Coronary artery (tissue), 2 donors: ENCODE measurements at regions not wholly inside any gene's neighbourhood (a gene's known extent, or its start where the extent isn't known, plus 50 kb on each side); places are given as distances from the start of the nearest gene placed in this dataset.

ENCODE experiments used
- DNase-seq: peaks from one replicate; pipeline ENCODE4 v3.0.0-alpha.2; 2017; ENCODE audit warnings: low spot score
- H3K27ac ChIP-seq, 2 donors: fragments of 200-600 bp; sonication (generic); one replicate each; pipeline ENCODE4 v1.5.1; 2016 to 2019
- H3K4me3 ChIP-seq: fragments of 200-600 bp; sonication (generic); 2 replicates; pipeline ENCODE4 v1.5.1; 2016; ENCODE audit warnings: mild to moderate bottlenecking, moderate library complexity
- TF ChIP-seq, protein P1 (sequence below): fragments of 200-600 bp; sonication (generic); IDR thresholded peaks from one replicate; pipeline ENCODE4 v1.5.1; 2019; ENCODE audit warnings: antibody characterized with exemption

DNA sequence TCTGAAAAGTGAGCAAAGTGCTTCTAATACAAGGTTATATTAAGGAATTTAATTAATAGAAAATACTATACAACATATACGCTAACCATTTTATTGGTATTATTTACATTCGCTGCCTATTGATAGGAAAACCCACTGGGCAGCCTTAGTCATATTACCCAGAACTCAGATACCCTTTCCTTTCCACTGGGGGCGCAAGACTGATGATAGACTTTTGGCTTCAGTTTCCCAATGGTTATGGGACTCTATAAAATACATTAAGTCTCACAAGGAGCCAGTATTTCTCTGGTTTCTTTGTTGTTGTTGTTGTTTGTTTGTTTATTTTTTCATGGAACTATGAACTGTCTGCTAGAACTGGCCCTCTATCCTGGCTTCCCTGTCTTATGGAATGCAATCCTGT lies 471.1 kb upstream of the KIRREL3 start:
- Histone ChIP-seq H3K27ac (no peak overlapping the region), H3K4me3 (no peak overlapping the region)
- DNase-seq = no peak
- TF ChIP-seq, protein P1, sequence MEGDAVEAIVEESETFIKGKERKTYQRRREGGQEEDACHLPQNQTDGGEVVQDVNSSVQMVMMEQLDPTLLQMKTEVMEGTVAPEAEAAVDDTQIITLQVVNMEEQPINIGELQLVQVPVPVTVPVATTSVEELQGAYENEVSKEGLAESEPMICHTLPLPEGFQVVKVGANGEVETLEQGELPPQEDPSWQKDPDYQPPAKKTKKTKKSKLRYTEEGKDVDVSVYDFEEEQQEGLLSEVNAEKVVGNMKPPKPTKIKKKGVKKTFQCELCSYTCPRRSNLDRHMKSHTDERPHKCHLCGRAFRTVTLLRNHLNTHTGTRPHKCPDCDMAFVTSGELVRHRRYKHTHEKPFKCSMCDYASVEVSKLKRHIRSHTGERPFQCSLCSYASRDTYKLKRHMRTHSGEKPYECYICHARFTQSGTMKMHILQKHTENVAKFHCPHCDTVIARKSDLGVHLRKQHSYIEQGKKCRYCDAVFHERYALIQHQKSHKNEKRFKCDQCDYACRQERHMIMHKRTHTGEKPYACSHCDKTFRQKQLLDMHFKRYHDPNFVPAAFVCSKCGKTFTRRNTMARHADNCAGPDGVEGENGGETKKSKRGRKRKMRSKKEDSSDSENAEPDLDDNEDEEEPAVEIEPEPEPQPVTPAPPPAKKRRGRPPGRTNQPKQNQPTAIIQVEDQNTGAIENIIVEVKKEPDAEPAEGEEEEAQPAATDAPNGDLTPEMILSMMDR = no peak

DNA sequence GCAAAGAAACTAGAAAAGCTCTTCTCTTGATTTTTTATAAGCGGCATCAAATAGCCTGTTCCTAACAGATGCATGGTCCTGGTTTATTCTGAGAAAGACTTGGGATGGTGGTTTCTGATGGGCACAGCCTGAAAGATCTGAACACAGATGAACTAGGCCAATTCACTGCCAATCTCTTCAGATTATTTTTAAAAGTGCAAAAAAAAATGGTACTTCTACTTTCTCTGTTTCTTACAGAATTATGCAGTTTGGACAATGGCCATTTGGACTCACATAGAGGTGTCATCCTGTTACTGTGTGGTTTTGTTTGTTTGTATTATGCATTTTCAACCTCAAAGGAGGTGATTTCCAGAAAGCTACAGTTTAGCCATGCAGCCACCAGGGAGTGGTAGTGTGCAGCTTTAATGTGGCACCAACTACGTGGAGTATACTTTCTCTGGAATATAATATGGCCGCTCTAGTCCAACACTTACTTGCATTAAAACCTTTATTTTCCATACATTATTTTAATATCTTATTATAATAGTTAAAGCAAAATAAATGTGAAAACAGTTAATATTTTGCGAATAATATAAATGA lies 469.8 kb upstream of the KIRREL3 start:
- no peak for DNase-seq
- TF ChIP-seq, protein P1 = no peak

DNA sequence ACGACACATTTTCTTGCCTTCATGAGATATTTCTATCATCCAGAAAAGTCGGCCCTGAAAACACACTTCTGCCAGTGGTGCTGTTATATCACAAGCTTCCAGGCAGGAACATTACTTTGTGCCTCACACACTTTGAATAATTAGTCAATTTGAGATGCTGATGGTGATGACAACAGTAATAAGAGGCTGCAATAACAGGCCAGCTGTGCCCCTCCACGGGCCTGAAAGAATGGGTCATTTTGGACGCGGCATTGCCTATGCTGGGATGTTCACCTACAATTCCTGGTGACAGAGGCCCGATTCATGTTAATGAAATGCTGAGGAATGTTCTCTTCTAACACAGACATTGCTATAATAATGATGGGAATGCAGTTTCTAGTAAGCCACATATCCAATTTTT lies 463.8 kb upstream of the KIRREL3 start:
- DNase-seq = no peak
- no peak overlapping the region for H3K27ac ChIP-seq
- H3K4me3 ChIP-seq = no peak overlapping the region
- TF ChIP-seq, protein P1 = no peak

More for the DNA sequence above, 469.8 kb upstream of the KIRREL3 start:
- H3K4me3 ChIP-seq = no peak overlapping the region
- no peak overlapping the region for H3K27ac ChIP-seq

- Histone ChIP-seq H3K27ac (no peak overlapping the region), H3K4me3 (no peak overlapping the region)
- no peak for DNase-seq
- TF ChIP-seq, protein P1 = no peak
Measured at GRCh38 chr11:127462065-127462344, 461.4 kb upstream of the KIRREL3 start.

- no peak for DNase-seq
- H3K4me3 ChIP-seq = no peak overlapping the region
- TF ChIP-seq, protein P1 = no peak
- no peak overlapping the region for H3K27ac ChIP-seq
Measured at GRCh38 chr11:127461241-127462064, 460.9 kb upstream of the KIRREL3 start.

DNA sequence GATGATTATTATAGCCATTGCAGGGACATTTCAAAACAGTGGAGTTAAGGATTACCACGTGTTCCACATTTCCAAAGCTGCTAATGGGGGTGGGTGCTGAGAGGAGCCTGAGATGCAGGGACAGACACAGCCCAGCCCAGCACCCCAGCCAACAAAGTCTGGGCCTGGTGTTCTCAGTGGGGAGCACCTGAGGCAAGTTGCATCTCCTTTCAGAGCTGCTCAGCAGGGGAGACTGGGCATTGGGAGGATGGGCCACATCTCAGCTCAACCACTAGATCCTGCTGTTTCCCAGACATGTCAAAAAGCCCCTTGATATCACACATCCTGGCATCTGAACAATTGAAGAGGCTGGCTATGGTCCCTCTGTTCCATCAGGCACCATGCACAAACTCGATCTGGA lies 458.0 kb upstream of the KIRREL3 start:
- TF ChIP-seq, protein P1 = no peak
- no peak for DNase-seq
- Histone ChIP-seq H3K27ac (no peak overlapping the region), H3K4me3 (no peak overlapping the region)

- H3K27ac ChIP-seq = no peak overlapping the region
- TF ChIP-seq, protein P1 = no peak
- no peak overlapping the region for H3K4me3 ChIP-seq
- no peak for DNase-seq
Measured at GRCh38 chr11:127454856-127455255, 454.3 kb upstream of the KIRREL3 start.
